T-cell (primary cell): ENCODE measurements at regions not wholly inside any gene's neighbourhood (a gene's known extent, or its start where the extent isn't known, plus 50 kb on each side); places are given as distances from the start of the nearest gene placed in this dataset.
"Not testable (repeated sequence)": the region's sequence is repeated elsewhere in the genome, so short reads cannot be mapped to it uniquely, and the experiment has no call there.

ENCODE experiments used
- ATAC-seq, 4 experiments: fragments of 200-7000 bp in 3 of 4; fragments of 150-1000 bp in 1 of 4; cut with Tn5 transposase; replicated peaks in 1 of 4; 1 replicate in 3 of 4; 2 replicates in 1 of 4; pipeline ENCODE4 v1.10.0; 2021; ENCODE audit warnings: moderate library complexity in 3 of 4, mild to moderate bottlenecking in 2 of 4, moderate number of reproducible peaks in 1 of 4
- CTCF ChIA-PET, 2 donors: fragments of 300-600 bp; sonication (Branson Sonifier 250); formaldehyde crosslinking; loops; one replicate each; lab custom pipeline; 2022; ENCODE audit warnings: antibody characterized with exemption in 2 of 2; lab: Charles Lee
- POLR2A ChIA-PET, 2 donors: fragments of 300-600 bp; sonication (Branson Sonifier 250); formaldehyde crosslinking; loops; one replicate each; lab custom pipeline; 2022; ENCODE audit warnings: antibody characterized with exemption in 2 of 2; lab: Charles Lee
- DNase-seq, 35 experiments: peaks; one replicate each; pipeline versions ENCODE4 v3.0.0 to v3.0.0-alpha.2; 2013 to 2023
- H3K27ac ChIP-seq: one replicate; pipeline ENCODE4 v1.5.1; 2013; ENCODE audit warnings: low read length
- H3K27me3 ChIP-seq, 2 experiments: replicated peaks in 1 of 2; 1 replicate in 1 of 2; 2 replicates in 1 of 2; pipeline versions ENCODE4 v1.6.1 to v1.7.0; 2013; ENCODE audit warnings: low read length in 1 of 2, mixed read lengths in 1 of 2; ENCODE audit not compliant: control insufficient read depth in 2 of 2, insufficient read depth in 2 of 2; ENCODE audit errors: extremely low read depth in 1 of 2
- H3K36me3 ChIP-seq, 2 donors: 1 replicate in 1 of 2; 2 replicates in 1 of 2; pipeline versions ENCODE4 v1.6.1 to v1.7.0; 2013; ENCODE audit warnings: low read length in 1 of 2; ENCODE audit not compliant: control insufficient read depth in 2 of 2, insufficient read depth in 1 of 2; ENCODE audit errors: extremely low read depth in 1 of 2
- H3K4me1 ChIP-seq, 2 experiments: 1 replicate in 1 of 2; 2 replicates in 1 of 2; pipeline versions ENCODE4 v1.6.1 to v1.7.0; 2013; ENCODE audit warnings: low read length in 2 of 2, mixed read lengths in 1 of 2; ENCODE audit not compliant: insufficient read depth in 2 of 2, control insufficient read depth in 1 of 2; ENCODE audit errors: extremely low read depth in 1 of 2
- H3K4me3 ChIP-seq, 2 donors: 1 replicate in 1 of 2; 2 replicates in 1 of 2; pipeline versions ENCODE4 v1.5.1 to v1.7.0; 2013; ENCODE audit warnings: mild to moderate bottlenecking in 2 of 2, low read length in 1 of 2, moderate library complexity in 1 of 2; ENCODE audit not compliant: control insufficient read depth in 1 of 2; ENCODE audit errors: extremely low read depth in 1 of 2
- H3K9me3 ChIP-seq: 2 replicates; pipeline ENCODE4 v1.7.0; 2013
- H3K27ac Mint-ChIP-seq, 2 donors: one replicate each; pipeline ENCODE4 v1.8.0; 2020 to 2021; ENCODE audit warnings: mild to moderate bottlenecking in 2 of 2, mixed read lengths in 2 of 2
- H3K27me3 Mint-ChIP-seq, 2 donors: one replicate each; pipeline ENCODE4 v1.8.0; 2021 to 2022; ENCODE audit warnings: mixed read lengths in 2 of 2
- H3K36me3 Mint-ChIP-seq: one replicate; pipeline ENCODE4 v1.8.0; 2021; ENCODE audit warnings: mixed read lengths
- H3K4me1 Mint-ChIP-seq, 3 donors: one replicate each; pipeline ENCODE4 v1.8.0; 2020 to 2022; ENCODE audit warnings: mixed read lengths in 3 of 3, mild to moderate bottlenecking in 1 of 3
- H3K4me3 Mint-ChIP-seq, 3 donors: one replicate each; pipeline ENCODE4 v1.8.0; 2020 to 2022; ENCODE audit warnings: mild to moderate bottlenecking in 3 of 3, mixed read lengths in 3 of 3, moderate library complexity in 3 of 3
- H3K9me3 Mint-ChIP-seq, 3 donors: one replicate each; pipeline ENCODE4 v1.8.0; 2020 to 2022; ENCODE audit warnings: mixed read lengths in 3 of 3
- WGBS: methylation state at CpG from one replicate; pipeline ENCODE4 v1.1.5; 2013; ENCODE audit warnings: missing lambda C conversion rate; ENCODE audit not compliant: insufficient coverage; 5-methylcytosine and 5-hydroxymethylcytosine counted together

DNA sequence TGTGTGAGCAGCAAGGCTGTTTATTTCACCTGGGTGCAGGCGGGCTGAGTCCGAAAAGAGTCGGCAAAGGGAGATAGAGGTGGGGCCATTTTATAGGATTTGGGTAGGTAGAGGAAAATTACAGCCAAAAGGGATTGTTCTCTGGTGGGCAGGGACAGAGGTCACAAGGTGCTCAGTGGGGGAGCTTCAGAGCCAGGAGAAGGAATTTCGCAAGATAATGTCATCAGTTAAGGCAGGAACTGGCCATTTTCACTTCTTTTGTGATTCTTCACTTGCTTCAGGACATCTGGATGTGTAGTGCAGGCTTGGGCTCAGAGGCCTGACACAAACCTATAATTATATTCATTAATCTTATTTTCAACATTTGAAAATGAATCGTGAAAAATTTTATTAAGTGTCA, 1001.9 kb downstream of the STPG2 start:
- ATAC-seq, H3K36me3 Mint-ChIP-seq, H3K9me3 ChIP-seq, H3K36me3 ChIP-seq, H3K27ac Mint-ChIP-seq, H3K4me1 ChIP-seq, H3K4me1 Mint-ChIP-seq, POLR2A ChIA-PET, DNase-seq, H3K27me3 ChIP-seq, H3K27me3 Mint-ChIP-seq, H3K27ac ChIP-seq, H3K4me3 ChIP-seq, H3K4me3 Mint-ChIP-seq, CTCF ChIA-PET: not testable (repeated sequence)
- WGBS: 88% methylated on average over 4 of the region's 5 CpGs
- H3K9me3 Mint-ChIP-seq: peaks cover 12 to 22% (median 21%) of the 10 kb centered on the region in 3 donors

- no peaks in the 10 kb centered on the region for H3K27me3 Mint-ChIP-seq
- ChIA-PET POLR2A (interaction anchor here in 1 of 2 donors (1.0 kb wide), 1 partner anchor 11 kb away, joined by 3 read pairs; no protein-coding TSS in a partner anchor), CTCF (no interaction called here)
- no peak overlapping the region for H3K4me3 Mint-ChIP-seq
- Histone ChIP-seq H3K36me3 (no peaks in the 10 kb centered on the region), H3K27ac (no peak overlapping the region), H3K27me3 (no peaks in the 10 kb centered on the region), H3K4me1 (no peaks in the 10 kb centered on the region), H3K4me3 (no peak overlapping the region), H3K9me3 (no peaks in the 10 kb centered on the region)
- H3K9me3 Mint-ChIP-seq: peaks cover 12 to 21% (median 18%) of the 10 kb centered on the region in 3 donors
- no peaks in the 10 kb centered on the region for H3K4me1 Mint-ChIP-seq
- WGBS: no CpG with 5 or more reads among the region's 2 CpGs
- H3K36me3 Mint-ChIP-seq: no peaks in the 10 kb centered on the region
- no peak overlapping the region for H3K27ac Mint-ChIP-seq
- no peak for ATAC-seq
- DNase-seq: no peak
Observed at GRCh38 chr4:97142410-97142809, 1000.9 kb downstream of the STPG2 start.

DNA sequence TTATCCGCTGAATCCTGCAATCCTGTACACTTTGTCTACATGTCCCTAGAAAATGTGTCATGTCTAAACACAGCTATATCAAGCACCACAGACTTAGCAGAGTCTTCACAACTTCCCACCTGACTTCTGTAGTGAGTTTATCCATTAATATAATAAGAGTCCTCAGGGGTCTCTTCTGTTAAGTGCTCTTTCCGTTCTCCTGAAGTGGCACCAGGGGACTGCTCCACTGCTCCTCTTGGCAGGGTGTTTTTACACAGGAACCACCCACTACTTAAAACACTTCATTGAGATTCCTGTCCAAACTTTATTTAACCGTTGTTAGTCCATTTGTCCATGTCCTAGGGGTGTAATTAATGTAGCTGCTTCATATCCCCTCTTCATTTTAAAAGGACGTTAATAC, 1000.4 kb downstream of the STPG2 start:
- H3K27me3 ChIP-seq: no peaks in the 10 kb centered on the region
- Mint-ChIP-seq H3K9me3 (peaks cover 12 to 20% (median 18%) of the 10 kb centered on the region in 3 donors), H3K27ac (no peak overlapping the region), H3K27me3 (no peaks in the 10 kb centered on the region), H3K36me3 (no peaks in the 10 kb centered on the region), H3K4me3 (no peak overlapping the region), H3K4me1 (no peaks in the 10 kb centered on the region)
- ChIA-PET POLR2A (no interaction called here), CTCF (no interaction called here)
- ATAC-seq (no peak), DNase-seq (no peak)
- no CpG with 5 or more reads among the region's 4 CpGs for WGBS
- H3K9me3 ChIP-seq: no peaks in the 10 kb centered on the region
- no peaks in the 10 kb centered on the region for H3K4me1 ChIP-seq
- no peak overlapping the region for H3K27ac ChIP-seq
- no peaks in the 10 kb centered on the region for H3K36me3 ChIP-seq
- H3K4me3 ChIP-seq: no peak overlapping the region

DNA sequence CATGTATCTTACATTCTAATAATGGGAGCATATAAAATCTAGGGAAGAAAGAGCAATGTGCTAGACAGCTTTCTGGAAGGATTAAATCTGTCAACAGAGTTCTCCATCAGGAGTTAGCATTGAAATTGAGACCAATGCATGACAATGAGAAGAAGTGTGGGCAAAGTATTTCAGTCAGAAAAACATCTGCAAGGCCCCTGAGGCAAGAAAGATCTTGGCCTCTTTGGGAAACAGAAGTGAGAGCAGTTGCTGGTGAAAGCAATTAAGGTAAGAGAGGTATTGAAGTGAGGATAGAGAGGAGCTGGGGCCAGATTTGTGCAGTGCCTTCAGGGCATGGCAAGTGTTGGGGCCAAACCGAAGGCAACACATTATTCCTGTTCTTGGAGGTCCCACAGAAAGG, 999.1 kb downstream of the STPG2 start:
- Mint-ChIP-seq H3K4me1 (no peaks in the 10 kb centered on the region), H3K27ac (no peak overlapping the region), H3K9me3 (peaks cover 4 to 8% (median 7%) of the 10 kb centered on the region in 3 donors), H3K36me3 (no peaks in the 10 kb centered on the region), H3K4me3 (no peak overlapping the region), H3K27me3 (no peaks in the 10 kb centered on the region)
- H3K4me3 ChIP-seq: no peak overlapping the region
- 80% methylated on average over 1 of the region's 1 CpG for WGBS
- H3K4me1 ChIP-seq: no peaks in the 10 kb centered on the region
- CTCF ChIA-PET: no interaction called here
- no peak for ATAC-seq
- POLR2A ChIA-PET: no interaction called here
- DNase-seq: no peak
- no peaks in the 10 kb centered on the region for H3K9me3 ChIP-seq
- no peaks in the 10 kb centered on the region for H3K27me3 ChIP-seq
- H3K27ac ChIP-seq: no peak overlapping the region
- H3K36me3 ChIP-seq: no peaks in the 10 kb centered on the region

- Mint-ChIP-seq H3K4me3 (no peak overlapping the region), H3K27me3 (no peaks in the 10 kb centered on the region), H3K36me3 (no peaks in the 10 kb centered on the region), H3K27ac (no peak overlapping the region), H3K4me1 (no peaks in the 10 kb centered on the region), H3K9me3 (no peaks in the 10 kb centered on the region)
- WGBS: no CpG with 5 or more reads among the region's 2 CpGs
- ATAC-seq (no peak), DNase-seq (no peak)
- Histone ChIP-seq H3K9me3 (no peaks in the 10 kb centered on the region), H3K27ac (no peak overlapping the region), H3K27me3 (no peaks in the 10 kb centered on the region), H3K4me1 (no peaks in the 10 kb centered on the region), H3K36me3 (no peaks in the 10 kb centered on the region), H3K4me3 (no peak overlapping the region)
- CTCF ChIA-PET: no interaction called here
- POLR2A ChIA-PET: no interaction called here
Observed at GRCh38 chr4:97150966-97151365, 992.3 kb downstream of the STPG2 start.

- Mint-ChIP-seq H3K9me3 (no peaks in the 10 kb centered on the region), H3K36me3 (no peaks in the 10 kb centered on the region), H3K4me3 (no peak overlapping the region), H3K27me3 (no peaks in the 10 kb centered on the region), H3K4me1 (no peaks in the 10 kb centered on the region), H3K27ac (no peak overlapping the region)
- Histone ChIP-seq H3K4me3 (no peak overlapping the region), H3K9me3 (no peaks in the 10 kb centered on the region), H3K27me3 (no peaks in the 10 kb centered on the region), H3K36me3 (no peaks in the 10 kb centered on the region), H3K27ac (no peak overlapping the region), H3K4me1 (no peaks in the 10 kb centered on the region)
- no peak for DNase-seq
- ChIA-PET POLR2A (no interaction called here), CTCF (no interaction called here)
- no peak for ATAC-seq
Observed at GRCh38 chr4:97152149-97152548, 991.1 kb downstream of the STPG2 start.

DNA sequence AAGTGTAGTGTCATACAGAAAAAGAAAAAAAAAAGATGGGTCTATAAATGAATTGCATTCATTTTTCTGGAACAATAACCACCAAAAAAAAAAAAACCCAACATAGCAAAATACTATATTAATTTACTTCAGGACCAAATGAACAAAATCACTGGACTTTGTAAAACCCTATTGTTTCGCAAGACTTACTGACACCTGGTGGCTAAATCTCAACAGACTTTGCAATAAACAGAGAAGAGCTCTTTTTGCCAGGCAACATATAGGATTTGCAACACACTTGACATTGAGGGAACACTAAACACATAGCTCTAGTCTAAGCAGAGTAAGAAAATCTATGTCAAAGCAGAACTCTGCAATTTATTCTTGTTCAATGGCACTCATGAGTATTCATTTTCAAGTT, 990.2 kb downstream of the STPG2 start:
- POLR2A ChIA-PET: no interaction called here
- Mint-ChIP-seq H3K36me3 (no peaks in the 10 kb centered on the region), H3K4me3 (no peak overlapping the region), H3K9me3 (no peaks in the 10 kb centered on the region), H3K4me1 (no peaks in the 10 kb centered on the region), H3K27ac (no peak overlapping the region), H3K27me3 (no peaks in the 10 kb centered on the region)
- H3K36me3 ChIP-seq: no peaks in the 10 kb centered on the region
- no peaks in the 10 kb centered on the region for H3K9me3 ChIP-seq
- no peaks in the 10 kb centered on the region for H3K4me1 ChIP-seq
- CTCF ChIA-PET: no interaction called here
- ATAC-seq: no peak
- no peak overlapping the region for H3K4me3 ChIP-seq
- no peak overlapping the region for H3K27ac ChIP-seq
- WGBS: no CpG with 5 or more reads among the region's 1 CpG
- DNase-seq: no peak
- no peaks in the 10 kb centered on the region for H3K27me3 ChIP-seq
